KMS-11 (cell line): ENCODE measurements at regions not wholly inside any gene's neighbourhood (a gene's known extent, or its start where the extent isn't known, plus 50 kb on each side); places are given as distances from the start of the nearest gene placed in this dataset.

Experiments
- H2AFZ ChIP-seq: fragments of 200-600 bp; sonication (generic); 2 replicates; pipeline ENCODE4 v1.6.1; 2016; ENCODE audit warnings: antibody characterized with exemption, mixed run types, low read depth
- H3K27ac ChIP-seq: fragments of 200-600 bp; sonication (generic); 2 replicates; pipeline ENCODE4 v1.6.1; 2016; ENCODE audit warnings: mild to moderate bottlenecking, mixed run types
- H3K27me3 ChIP-seq: fragments of 200-600 bp; sonication (generic); 2 replicates; pipeline ENCODE4 v1.6.1; 2017; ENCODE audit warnings: mild to moderate bottlenecking, low read depth, mixed run types, moderate library complexity; ENCODE audit not compliant: insufficient read depth
- H3K36me3 ChIP-seq: fragments of 200-600 bp; sonication (generic); 2 replicates; pipeline ENCODE4 v1.6.1; 2017; ENCODE audit warnings: mild to moderate bottlenecking, mixed run types; ENCODE audit not compliant: insufficient read depth
- H3K4me1 ChIP-seq: fragments of 200-600 bp; sonication (generic); 2 replicates; pipeline ENCODE4 v1.6.1; 2016; ENCODE audit warnings: mild to moderate bottlenecking, low read depth, mixed run types; ENCODE audit not compliant: poor library complexity, severe bottlenecking
- H3K4me2 ChIP-seq: fragments of 200-600 bp; sonication (generic); 2 replicates; pipeline ENCODE4 v1.7.0; 2016; ENCODE audit warnings: mild to moderate bottlenecking, mixed run types
- H3K4me3 ChIP-seq: fragments of 200-600 bp; sonication (generic); IDR thresholded peaks from 2 replicates; pipeline ENCODE4 v1.6.1; 2017; ENCODE audit warnings: low read depth, low read length, mixed read lengths; ENCODE audit not compliant: insufficient read depth
- H3K79me2 ChIP-seq: fragments of 200-600 bp; sonication (generic); 2 replicates; pipeline ENCODE4 v1.6.1; 2016; ENCODE audit warnings: low read depth, mixed run types; ENCODE audit not compliant: insufficient read depth
- H3K9ac ChIP-seq: fragments of 200-600 bp; sonication (generic); 2 replicates; pipeline ENCODE4 v1.6.1; 2016; ENCODE audit warnings: mild to moderate bottlenecking, mixed run types
- H4K20me1 ChIP-seq: fragments of 200-600 bp; sonication (generic); 2 replicates; pipeline ENCODE4 v1.6.1; 2016; ENCODE audit warnings: mild to moderate bottlenecking, mixed run types; ENCODE audit not compliant: insufficient read depth
- CTCF ChIP-seq: fragments of 200-600 bp; sonication (generic); conservative IDR thresholded peaks from 2 replicates; pipeline ENCODE4 v1.6.1; 2017; ENCODE audit warnings: low read depth, mild to moderate bottlenecking, antibody characterized with exemption, low read length, moderate library complexity, mixed read lengths

GRCh38 chr12:128191380-128191779 lies 75.6 kb upstream of the TMEM132C start:
- Histone ChIP-seq H3K9ac (no peak overlapping the region), H3K36me3 (no peaks in the 10 kb centered on the region), H3K4me2 (no peak overlapping the region), H2AFZ (no peak overlapping the region), H3K79me2 (no peaks in the 10 kb centered on the region), H3K27me3 (no peaks in the 10 kb centered on the region), H4K20me1 (no peaks in the 10 kb centered on the region), H3K27ac (no peak overlapping the region), H3K4me3 (no peak overlapping the region), H3K4me1 (no peaks in the 10 kb centered on the region)
- TF ChIP-seq CTCF, result no peak

DNA sequence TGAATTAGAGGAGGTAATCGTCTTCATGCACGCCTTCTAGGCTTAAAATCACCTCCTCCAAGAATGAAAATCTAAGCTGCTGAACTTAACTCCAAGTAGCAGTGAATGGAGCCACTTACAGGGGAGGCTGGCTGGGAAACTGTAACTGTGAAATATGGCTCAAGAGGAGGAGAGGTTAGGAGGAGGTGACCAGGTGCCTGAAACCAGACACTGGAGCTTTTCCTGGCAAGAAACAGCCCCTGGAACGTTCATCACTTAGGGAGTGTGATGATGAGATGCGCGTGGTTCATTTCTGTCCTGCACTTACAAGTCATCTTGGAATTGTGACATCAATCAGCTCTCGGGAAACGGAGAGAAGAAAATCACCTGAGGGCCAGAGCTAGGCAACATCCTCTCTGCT lies 62.3 kb upstream of the TMEM132C start:
- Histone ChIP-seq H4K20me1 (no peaks in the 10 kb centered on the region), H3K27ac (no peak overlapping the region), H3K36me3 (no peaks in the 10 kb centered on the region), H3K9ac (no peak overlapping the region), H3K4me1 (peaks cover 14% of the 10 kb centered on the region), H2AFZ (no peak overlapping the region), H3K27me3 (no peaks in the 10 kb centered on the region), H3K4me2 (no peak overlapping the region), H3K79me2 (no peaks in the 10 kb centered on the region), H3K4me3 (no peak overlapping the region)
- TF ChIP-seq CTCF, result no peak

GRCh38 chr12:128205145-128205544 lies 61.8 kb upstream of the TMEM132C start:
- H3K27me3 ChIP-seq, result no peaks in the 10 kb centered on the region
- no peak overlapping the region for H3K4me2 ChIP-seq
- TF ChIP-seq CTCF, result no peak
- H3K9ac ChIP-seq, result no peak overlapping the region
- H4K20me1 ChIP-seq, result no peaks in the 10 kb centered on the region
- H3K36me3 ChIP-seq, result no peaks in the 10 kb centered on the region
- no peak overlapping the region for H3K4me3 ChIP-seq
- H3K79me2 ChIP-seq, result no peaks in the 10 kb centered on the region
- no peak overlapping the region for H3K27ac ChIP-seq
- H2AFZ ChIP-seq, result no peak overlapping the region
- peaks cover 9% of the 10 kb centered on the region for H3K4me1 ChIP-seq

- H3K9ac ChIP-seq, result no peak overlapping the region
- H3K36me3 ChIP-seq, result no peaks in the 10 kb centered on the region
- no peak overlapping the region for H2AFZ ChIP-seq
- H3K79me2 ChIP-seq, result no peaks in the 10 kb centered on the region
- no peaks in the 10 kb centered on the region for H4K20me1 ChIP-seq
- no peaks in the 10 kb centered on the region for H3K27me3 ChIP-seq
- peaks cover 3% of the 10 kb centered on the region for H3K4me1 ChIP-seq
- no peak overlapping the region for H3K4me2 ChIP-seq
- H3K27ac ChIP-seq, result no peak overlapping the region
- no peak overlapping the region for H3K4me3 ChIP-seq
- TF ChIP-seq CTCF, result no peak
Observed at GRCh38 chr12:128205758-128206157, 61.2 kb upstream of the TMEM132C start.
